ENCODE measurements at regions not wholly inside any gene's neighbourhood (a gene's known extent, or its start where the extent isn't known, plus 50 kb on each side); places are given as distances from the start of the nearest gene placed in this dataset.
"Not testable (repeated sequence)": the region's sequence is repeated elsewhere in the genome, so short reads cannot be mapped to it uniquely, and the experiment has no call there.

DNA sequence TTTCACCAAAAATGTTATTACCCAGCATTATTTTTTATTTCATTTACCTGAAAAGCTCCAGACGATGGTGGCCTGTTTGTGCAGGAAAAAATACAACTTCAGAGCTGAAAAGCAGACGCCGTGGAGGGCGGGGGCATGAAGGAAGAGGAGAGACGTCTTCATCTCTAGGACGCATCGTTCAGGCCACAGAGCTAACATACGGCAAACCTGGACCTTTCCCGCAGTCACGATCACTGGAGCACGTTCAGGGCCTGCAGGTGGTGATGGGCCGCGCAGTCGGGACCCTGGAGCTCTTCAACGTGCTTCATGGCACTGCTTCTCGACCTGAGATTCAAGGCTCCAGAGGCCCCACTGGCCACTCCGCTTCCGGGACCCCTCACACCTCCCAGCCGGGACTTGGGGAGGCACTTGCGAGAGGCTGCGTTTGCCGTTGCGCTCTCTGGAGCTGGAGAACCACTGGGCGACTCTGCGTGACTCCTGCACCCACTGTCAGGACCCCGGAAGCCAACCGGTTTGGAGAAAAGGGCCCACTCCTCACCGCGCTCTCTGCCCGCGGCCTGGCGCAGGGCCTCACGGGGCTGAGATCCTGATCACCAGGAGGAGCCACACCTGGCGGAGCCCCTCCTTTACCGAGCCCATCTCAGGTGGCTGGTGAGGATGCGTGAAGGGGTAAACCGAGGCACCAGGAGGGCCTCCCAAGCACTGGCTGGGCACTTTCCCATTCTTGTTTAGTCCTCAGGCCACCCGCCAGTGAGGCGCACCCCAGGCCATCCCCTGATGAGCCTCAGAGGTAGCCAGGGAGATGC is 164.4 kb upstream of the AFDN start:
- no peak for DNase-seq

DNA sequence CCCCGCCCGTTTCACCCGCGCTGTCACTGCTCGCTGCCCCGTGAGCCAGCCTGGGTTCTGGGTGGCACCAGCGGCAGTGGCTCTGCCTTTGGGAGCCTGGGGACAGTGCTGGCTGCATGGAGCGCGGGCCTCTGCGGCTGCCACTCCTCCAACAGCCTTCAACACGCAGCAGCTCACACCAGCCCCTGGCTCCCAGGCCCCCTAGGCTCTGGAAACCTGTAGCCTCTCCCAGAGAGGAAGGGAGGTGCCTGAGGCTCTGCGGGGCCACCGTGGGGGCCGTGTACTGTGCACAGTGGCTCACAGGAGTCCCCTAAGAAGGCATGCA is 163.9 kb upstream of the AFDN start:
- no peak for DNase-seq

DNA sequence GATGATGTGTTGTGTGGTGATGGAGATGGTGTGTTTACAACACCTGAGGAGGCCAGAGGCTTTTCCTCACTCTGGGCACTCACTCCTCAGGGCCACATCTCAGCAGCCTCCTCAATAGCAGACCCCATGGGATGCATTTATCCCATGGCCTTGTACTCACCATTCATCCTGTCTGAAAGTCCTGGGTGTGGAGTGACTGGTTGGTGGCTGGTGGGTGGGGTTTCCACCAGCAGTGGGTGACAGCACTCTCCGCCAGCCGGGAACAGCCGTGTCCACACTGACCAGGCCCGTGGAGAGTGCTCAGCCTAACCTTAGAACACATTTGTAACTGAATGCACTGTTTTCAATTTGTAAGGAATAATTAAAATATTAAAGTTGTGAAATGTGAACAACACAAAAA is 163.4 kb upstream of the AFDN start:
- no peak for DNase-seq

DNA sequence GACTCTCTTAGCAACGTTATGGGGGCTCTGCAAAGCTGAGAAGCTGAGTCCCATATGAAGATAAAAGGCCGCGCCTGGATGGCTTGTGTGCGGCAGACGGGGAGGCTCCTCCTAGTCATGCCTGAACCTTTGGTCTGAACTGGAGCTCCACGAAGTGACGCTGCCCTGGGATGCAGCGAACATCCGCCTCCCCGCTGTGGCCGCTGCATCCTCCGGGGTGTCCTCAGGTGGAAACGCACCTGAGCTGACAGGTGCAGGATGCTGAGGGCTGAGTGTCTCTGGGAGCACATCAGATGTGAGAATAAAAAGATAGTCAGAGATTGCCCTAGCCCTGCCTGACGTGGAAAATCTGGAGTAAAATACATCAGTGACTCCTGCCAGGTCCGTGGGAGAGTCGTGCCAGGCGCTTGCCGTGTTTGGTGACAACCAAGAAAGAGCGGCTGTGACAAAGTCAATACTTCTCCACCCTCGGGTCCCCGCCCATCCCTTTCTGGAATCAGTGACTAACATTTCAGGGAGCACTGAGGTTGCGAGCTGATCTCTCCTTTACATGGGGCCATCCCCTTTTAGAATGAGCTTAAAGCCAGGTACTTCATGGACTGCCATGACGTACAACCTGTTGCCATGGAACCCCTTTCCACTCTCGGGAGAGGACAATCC is 162.8 kb upstream of the AFDN start:
- DNase-seq, result no peak

DNA sequence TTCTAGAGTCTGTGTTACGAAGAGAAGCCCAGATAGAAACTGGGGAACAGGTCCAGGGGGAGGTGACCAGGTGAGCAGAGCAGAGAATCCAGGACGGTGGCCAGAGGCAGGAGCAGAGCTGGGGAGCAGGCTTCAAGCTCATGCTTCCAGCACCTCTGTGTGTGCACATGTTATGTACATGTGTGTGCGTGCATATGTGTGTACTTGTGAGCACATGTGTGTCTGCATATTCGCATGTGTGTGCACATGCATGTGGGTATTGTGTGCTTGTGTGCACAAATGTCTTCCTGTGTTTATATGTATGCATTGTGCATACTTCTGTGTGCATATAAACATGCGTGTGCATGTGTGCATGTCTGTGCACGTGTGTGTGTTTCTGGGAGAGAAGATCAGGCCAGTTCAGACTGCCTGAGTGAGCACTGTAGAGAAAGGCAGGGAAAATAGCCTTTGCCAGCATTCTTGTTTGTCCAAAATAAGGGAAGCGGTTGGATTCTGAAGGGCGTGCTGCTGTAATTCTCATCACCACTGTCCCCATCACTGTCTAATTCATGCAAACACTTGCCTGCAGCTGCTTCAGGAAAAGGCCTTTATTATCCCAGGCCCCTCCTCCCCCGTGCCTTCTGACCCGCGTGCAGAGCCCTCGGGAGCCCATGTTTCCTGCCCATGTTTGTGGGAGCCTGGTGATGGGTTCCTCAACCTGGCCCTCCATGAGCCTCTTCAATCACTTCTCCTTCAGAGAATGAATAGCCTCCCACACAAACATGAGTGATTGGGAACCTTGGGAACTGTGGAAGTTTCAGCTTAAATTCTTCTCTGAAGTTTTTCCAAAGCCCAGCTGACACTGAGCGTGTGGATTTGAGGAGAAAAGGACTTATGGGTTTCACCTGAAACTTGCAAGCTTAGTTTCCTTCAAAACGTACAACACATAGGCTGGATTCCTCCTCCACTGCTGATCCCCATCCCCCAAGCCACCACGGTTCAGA is 161.7 kb upstream of the AFDN start:
- DNase-seq, result no peak

DNA sequence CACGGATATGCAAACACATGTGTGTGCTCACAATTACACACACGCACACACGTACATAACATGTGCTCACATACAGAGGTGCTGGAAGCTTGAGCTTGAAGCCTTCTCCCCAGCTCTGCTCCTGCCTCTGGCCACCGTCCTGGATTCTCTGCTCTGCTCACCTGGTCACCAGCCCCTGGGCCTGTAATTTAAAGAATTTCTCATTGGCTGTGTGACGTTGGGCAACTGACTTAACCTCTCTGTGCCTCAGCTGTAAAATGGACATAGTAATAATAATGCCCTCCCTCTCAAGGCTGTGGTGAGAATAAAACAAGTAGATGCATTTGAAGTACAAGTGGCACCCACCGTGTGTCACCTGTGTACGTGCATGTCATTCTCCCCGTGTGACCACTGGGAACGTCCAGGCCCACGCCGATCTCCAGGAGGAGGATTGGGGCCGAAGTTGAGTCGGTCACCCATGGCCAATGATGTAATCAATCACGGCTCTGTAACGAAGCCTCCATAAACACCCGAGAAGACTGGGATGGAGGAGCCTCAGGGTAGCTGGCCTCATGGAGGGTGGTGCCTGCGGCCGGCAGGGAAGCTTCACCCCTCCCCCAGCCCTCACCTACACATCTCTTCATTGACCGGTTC is 160.9 kb upstream of the AFDN start:
- no peak for DNase-seq

DNA sequence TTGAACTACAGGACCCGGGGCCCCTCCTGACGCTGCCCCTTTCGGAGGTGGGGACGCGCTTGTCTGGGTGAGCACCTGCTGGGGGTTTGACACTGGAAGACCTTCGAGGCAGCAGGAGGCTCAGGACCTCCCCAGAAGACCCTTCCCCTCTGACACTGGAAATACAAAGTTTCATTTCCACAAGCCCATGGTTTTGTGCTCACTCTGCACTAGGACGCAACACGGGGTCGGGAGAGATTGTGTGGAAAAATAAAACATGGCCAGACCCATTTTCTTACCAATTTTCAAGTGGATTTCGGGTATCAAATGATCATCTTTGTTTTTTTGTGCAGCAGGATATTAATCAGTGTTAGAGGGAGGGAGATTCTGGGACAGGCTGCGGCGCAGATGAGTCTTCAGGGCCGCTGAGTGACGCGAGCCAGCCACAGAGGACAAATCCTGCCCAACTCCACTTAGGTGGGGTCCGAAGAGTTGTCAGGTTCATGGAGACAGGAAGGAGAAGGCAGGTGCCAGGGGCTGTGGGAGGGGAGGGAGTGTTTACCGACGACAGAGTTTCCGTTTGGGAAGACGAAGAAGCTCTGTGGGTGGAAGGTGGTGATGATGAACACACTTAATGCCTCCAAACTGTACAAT is 160.0 kb upstream of the AFDN start:
- DNase-seq, result no peak

DNA sequence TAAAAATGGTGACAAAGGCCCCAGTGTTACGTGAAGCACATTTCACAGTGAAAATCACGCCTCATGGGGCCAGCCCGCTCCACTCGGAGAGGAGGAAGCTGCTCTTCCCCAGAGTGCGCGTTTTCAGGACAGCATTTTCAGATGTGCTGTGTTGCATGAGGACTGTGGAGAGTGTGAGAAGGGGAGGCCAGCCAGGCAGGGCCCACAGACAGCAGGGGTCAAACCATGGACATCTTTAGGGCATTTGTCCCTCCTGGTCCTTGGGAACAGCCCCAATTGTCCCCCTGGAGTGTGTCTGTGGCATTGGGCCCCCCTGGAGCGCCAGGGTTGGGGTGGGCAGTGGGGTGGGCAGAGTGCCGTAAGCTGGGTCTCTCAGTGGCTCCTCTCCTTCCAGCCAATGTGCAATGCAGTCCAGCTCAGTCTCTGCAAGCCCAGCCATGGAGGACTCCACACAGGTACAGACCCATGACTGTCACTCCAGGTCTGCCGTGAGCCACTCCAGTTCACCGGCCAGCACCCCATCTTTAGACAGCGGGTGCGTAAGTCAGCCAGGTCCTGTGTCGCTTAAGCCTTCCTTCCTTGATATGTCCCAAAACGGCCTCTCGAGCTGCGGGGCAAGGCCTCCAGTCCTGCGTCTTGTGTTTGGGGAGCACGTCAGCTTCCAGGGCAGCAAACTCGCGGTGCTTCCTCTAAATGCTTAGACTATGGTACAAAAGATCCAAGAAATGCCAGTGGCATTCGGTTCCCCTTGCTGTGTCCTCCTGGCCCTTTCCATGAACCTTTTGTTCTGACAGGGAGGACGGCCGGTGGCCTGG is 159.3 kb upstream of the AFDN start:
- DNase-seq, result no peak

DNA sequence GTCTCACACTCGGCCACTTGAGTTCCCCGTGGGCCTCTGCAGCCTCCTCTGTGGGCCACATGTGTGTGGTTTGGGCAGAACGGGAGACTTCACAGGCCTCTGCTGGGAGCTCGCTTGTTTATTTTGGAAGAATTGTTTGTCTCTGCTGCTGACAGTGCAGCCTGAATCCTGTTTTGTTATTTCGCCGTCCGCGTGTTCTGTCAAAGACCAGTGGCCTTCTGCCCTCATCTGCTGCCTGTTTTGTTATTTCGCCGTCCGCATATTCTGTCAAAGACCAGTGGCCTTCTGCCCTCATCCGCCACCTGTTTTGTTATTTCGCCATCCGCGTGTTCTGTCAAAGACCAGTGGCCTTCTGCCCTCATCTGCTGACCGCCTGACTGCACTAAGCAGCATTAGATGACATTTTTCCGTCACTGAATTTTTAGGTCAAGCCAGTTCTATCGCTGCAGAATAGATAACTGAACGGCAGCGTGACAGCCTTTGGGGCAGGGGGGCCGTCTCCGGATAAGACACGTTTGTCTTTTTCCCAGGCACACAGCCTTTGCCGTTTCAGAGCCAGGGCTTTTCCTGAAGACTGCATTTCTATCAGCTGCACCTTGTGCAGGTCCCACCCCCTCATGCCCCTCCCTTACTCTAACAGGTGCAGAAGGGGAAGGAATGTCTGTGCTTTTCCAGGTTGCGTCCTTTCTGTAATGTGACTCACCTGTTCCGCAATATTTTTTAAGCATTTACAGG is 158.5 kb upstream of the AFDN start:
- no peak for DNase-seq

DNA sequence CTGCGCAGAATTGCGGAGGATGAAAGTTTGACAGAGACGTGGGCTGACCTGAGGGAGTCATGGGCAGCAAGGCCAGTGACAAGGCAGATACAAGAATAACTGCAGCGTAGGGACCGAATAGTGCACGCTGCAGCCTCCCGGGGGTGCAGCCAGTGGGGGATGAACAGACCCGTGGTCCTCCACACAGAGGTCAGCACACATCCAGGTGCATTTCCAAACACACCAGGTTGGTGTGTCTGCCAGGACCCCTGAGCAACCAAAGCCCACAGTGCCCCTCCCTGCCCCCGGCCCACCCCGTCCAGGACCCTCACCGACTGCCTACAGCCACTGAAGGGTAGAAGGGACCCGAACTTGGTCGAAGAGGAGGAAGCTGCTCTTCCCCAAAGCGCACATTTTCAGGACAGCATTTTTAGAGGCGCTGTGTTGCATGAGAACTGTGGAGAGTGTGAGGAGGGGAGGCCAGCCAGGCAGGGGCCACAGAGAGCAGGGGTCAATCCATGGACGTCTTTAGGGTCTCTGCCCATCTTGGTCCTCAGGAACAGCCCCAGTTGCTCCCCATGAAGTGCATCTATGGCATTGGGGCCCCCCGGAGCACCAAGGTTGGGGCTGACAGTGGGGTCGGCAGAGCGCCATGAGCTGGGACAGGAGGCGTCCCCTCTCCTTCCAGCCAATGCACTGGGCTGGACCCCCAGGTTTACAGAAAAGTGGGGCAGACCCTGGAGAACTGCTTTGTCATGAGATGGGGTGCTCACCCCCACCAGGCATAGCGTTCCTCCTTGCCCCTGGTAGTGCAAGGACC is 157.8 kb upstream of the AFDN start:
- no peak for DNase-seq

DNA sequence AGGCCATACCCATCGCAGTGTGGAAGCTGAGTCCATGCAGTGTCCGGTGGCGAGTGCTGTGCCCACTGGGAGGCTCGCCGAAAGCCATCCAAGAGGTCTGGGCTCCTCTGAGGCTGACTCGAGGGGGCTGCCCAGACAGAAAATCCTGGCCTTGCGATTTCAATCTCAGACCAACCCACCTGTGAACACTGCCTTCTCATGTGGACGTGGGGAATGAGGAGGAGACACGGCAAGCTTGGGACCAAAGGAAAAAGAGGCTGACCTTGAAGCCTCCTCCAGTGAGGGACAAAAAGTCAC is 157.2 kb upstream of the AFDN start:
- no peak for DNase-seq

DNA sequence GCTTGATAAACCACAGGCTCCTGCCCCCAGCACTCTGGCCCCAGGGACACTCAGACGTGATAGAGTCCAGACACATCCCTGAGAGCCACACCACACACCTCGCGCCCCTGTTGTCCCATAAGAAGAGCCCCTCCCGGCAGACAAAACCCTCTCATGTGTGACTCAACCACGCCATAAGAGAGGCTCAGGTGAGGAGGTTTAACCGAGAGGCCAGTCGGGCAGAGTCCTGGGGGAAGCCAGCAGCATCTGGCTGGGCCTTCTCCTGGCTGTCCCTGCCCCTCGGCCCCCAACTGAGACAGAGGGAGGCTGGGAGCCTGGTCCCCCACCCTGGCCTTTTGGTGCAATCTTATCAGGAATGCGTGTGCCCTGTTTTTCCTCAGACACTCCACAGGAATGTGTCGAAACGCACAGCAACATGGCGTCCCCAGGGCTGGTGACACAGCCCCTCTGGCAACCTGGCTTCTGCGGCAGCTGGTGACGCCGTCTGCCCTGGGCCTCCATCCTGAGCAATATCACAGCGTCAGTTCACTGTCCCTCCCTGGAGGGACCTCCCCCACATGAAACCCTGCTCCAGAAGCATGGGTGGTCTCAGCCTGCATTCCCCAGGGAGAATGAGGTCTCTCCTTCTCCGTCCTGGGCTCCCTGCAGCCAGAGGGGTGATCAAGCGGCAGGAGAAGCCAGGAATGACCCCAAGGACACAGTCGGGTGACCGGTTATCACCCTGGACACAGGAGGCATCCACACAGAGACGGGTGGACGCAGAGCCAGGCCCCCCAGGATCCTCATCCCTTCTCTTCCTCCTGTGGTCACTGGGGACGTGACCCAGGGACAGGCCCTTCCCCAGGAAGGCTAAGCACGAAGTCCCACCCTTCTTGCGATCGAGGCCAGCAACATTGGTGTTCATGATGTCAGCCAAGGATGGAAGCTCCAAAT is 156.6 kb upstream of the AFDN start:
- DNase-seq, result no peak

DNA sequence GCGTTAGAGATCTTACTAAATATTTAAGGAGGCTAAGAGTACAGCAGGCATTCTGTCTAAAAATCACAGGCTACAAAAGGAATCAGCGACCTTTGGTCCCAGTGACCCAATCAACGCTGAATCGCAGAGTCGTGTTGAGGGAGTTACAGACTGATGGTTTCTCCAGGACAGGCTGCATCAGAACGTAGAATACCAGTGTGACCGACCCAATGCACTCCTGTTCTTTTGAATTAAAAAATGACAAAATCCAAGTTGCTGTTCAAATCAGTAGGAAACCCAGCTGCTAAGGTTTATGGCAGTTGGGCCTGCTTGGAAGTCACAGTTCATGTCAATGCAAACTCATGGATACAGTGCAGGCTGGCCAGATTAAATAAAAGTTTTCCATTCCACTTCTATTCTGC is 155.8 kb upstream of the AFDN start:
- DNase-seq, result no peak

DNA sequence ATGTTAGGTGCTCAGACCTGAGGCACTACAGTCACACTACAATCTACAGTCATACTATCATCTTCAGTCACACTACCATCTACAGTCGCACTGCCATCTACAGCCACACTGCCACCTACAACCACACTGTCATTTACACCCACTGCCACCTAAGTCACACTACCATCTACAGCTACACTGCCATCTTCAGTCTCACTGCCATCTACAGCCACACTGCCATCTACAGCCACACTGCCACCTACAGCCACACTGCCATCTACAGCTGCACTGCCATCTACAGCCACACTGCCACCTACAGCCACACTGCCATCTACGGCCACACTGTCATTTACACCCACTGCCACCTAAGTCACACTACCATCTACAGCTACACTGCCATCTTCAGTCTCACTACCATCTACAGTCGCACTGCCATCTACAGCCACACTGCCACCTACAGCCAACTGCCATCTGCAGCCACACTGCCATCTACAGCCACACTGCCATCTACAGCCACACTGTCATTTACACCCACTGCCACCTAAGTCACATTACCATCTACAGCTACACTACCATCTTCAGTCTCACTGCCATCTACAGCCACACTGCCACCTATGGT is 155.2 kb upstream of the AFDN start:
- not testable (repeated sequence) for DNase-seq

DNA sequence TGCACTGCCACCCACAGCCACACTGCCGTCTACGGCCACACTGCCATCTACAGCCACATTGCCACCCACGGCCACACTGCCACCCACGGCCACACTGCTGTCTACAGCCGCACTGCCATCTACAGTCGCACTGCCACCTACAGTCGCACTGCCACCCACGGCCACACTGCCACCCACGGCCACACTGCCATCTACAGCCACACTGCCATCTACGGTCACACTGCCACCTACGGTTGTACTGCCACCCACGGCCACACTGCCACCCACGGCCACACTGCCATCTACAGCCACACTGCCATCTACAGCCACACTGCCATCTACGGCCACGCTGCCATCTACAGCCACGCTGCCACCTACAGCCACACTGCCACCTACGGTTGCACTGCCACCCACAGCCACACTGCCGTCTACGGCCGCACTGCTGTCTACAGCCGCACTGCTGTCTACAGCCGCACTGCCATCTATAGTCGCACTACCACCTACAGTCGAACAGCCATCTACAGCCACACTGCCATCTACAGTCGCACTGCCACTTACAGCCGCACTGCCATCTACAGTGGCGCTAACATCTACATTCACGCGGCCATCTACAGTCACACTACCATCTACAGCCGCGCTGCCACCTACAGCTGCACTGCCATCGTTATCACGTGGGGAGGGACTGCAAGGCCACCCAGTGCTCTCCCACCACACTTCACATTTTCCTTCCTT is 154.6 kb upstream of the AFDN start:
- DNase-seq, result no peak

DNA sequence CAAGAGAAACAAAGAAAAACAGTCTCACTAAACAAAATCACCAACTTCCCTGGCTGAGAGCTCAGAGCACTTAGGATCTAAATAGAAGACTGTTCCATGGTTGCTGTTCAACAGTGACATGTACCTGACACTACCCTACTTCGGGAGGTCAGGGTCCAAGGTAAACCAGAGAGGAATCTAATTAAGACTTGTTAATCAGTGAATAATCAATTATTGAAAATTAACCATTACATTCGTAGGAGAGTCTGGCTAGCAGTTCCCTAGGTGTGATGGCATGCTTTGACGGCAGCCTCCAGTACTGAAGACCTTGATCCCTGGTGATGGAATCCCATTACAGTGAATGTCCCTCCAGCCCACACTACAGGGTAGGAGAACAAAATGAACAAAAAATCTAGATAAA is 154.0 kb upstream of the AFDN start:
- DNase-seq, result no peak

DNA sequence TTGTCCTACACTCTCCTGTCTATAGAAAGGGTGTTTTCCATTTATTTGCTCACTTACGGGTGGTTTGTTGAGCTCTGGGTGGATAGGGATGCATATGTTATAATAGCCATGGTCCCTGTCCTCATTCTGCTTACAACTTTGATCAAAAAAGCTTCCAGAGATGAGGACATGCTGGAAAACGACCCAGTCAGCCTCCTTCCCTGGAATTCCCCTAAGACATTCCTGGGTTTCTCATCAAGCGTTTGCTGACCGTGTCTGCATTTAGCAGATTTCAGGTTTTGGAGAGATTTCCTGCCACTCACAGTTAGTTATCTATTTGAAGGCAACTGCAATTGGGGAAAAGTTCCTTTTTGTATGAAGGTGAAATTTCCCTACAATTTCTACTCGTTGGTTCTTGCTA is 152.8 kb upstream of the AFDN start:
- no peak for DNase-seq

DNA sequence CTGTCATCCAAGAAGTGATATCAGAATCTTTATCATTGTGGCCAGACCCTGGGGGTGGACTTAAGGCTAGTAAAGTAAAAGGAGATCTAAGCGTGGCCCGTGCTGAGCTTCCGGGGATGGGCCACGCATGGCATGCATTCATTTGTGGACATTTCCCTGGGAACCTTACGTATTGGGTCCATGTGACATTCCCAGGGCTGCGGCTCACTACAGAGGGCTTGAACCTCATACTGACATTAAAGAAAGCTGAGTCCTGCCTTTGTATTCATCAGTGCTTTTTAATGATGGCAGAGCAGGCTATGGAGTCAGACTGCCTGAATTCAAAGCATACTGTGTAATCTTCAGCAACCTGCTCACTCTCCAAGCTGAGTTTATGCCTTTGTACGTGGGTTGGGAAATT is 152.2 kb upstream of the AFDN start:
- no peak for DNase-seq
